NCI-H1436 treated with DMSO at 0.1 percent for 48 hours (cell line): ENCODE measurements at regions not wholly inside any gene's neighbourhood (a gene's known extent, or its start where the extent isn't known, plus 50 kb on each side); places are given as distances from the start of the nearest gene placed in this dataset.

ENCODE experiments used
- DNase-seq: peaks from one replicate; lab custom pipeline; 2025; lab: John Stamatoyannopoulos, UW

DNA sequence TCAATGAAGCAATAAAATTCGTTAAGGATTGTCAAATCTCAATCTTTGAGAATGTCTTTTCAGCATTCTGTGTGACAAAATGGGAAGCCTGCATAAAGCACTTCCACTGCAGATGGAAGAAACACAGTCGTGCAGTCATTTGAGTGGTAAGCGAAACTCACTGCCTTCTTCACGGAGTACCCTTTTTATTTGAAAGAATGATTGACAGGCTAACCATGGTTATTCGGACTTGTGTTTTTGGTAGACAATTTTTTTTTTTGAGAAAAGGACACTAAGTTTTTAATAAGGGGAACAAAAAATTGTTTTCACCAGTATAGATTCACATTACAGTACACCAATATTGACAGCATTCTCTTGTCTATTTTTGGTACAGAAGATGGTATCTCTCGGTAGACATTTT, 86.9 kb upstream of the MSX1 start:
- no peak for DNase-seq

GRCh38 chr4:4771160-4771559, 88.3 kb upstream of the MSX1 start:
- DNase-seq: no peak

DNA sequence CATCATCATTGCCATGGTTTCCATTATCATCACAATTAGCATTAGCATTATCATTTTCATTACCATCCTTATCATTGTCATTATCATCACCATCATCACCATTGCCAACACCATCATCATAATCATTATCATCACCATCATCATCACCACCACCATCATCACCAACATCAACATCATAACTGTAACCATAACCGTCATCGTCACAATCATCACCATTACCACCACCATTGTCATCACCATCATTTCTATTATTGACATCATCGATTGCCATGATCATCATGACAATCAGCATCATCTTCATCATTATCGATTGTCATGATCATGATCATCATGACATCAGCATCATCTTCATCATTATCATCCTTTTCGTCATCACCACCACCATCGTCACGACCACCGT, 88.9 kb upstream of the MSX1 start:
- DNase-seq: no peak

GRCh38 chr4:4766564-4766963, 92.9 kb upstream of the MSX1 start:
- no peak for DNase-seq

DNA sequence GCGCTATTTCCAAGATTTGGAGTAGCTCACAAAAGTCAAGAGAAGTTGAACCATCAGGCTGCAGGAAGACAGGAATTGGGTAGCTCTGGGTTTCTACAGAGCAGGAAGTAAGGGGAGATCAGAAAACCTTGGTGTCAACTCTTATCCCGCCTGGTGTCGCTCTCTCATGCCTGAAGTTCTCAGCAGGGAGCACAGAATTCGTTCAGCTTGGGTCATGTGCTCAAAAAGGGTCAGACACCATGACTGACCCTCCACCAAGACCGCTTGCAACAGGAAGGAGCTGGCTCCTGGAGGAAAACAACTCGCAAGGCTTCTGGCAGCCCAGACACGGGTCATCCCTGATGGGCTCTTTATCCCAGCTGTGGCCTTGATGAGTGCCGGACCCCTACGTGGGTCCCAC, 93.7 kb upstream of the MSX1 start:
- no peak for DNase-seq

- no peak for DNase-seq
These were observed 94.9 kb upstream of the MSX1 start for GRCh38 chr4:4764558-4764905.

- no peak for DNase-seq
These were observed 95.5 kb upstream of the MSX1 start for GRCh38 chr4:4763822-4764557.

GRCh38 chr4:4762909-4763821, 96.3 kb upstream of the MSX1 start:
- no peak for DNase-seq

GRCh38 chr4:4762300-4762699, 97.2 kb upstream of the MSX1 start:
- no peak for DNase-seq

GRCh38 chr4:4761128-4761982, 98.1 kb upstream of the MSX1 start:
- DNase-seq: no peak

DNA sequence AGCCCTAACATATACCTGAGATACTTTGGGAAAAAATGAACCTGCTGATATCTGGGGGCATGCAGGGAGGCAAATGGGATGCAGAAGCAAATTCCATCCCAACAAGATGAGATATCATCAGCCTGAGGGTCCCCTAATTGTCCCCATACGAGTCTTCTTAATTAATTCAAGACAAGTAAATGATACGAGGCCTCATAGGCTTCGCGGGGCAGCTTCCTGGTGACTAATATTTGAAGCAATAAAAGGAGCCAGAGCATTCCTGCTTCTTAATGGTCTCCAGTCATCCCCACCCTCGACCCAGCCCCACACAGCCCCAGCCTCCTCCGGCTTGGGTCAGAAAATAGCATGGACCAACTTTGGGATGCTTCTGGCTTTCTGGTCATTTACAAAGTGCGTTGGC, 99.6 kb upstream of the MSX1 start:
- no peak for DNase-seq

DNA sequence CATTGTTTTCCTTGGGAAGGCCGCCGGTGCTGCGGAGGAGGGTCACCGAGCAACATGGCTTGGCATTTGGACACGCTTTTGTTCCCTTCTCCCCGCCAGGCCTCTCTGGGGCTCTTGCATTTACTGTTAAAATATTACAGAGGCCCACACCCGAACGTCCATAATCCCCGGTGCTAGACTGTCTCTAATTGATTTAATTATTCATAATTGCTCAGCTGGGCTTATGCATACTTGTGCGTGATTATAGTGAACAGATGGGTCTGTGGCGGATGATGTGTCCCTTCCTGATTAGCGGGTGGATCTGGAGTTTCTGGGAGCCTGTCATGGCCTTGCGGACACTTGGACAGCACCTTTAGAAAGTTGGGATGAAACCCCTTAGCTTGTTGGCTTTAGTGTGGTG, 100.2 kb upstream of the MSX1 start:
- no peak for DNase-seq

DNA sequence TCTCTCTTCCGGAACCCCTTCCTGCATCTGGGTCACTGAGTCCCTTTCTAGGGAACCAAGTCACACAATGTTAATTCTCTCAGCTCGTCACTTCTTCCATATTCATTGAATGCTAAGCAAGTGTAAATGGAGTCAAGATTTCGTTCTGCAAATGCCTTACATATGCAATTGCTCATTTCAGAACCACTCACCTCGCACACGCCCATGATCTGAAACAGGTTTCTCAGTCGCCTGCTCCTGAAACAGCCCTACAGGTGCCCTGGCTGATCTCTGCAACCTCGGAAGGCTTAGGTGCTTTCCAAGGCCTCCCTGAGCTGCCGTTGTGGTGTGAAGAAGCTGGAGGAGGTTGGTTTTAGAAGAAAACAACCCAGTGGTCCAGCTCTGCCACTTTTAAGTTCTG, 100.8 kb upstream of the MSX1 start:
- no peak for DNase-seq

DNA sequence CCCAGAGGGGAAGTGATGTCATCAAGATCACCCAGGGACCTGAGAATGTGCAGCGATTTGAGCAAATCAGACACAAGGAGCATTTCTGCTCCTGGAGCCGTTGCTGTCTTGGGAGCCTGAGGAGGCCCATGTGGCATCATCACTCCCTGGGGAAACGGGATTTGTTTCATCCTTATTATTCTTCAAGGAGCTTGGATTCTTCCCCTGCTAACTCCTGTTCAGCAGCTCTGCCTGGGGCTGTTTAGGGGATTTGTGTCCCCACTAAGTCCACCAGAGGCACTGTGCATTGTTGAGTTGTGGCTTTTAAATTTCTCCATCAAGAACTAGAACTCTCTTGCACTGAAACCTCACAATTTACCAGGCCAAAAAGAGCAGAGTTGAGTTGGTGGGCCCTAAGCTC, 104.2 kb upstream of the MSX1 start:
- no peak for DNase-seq

DNA sequence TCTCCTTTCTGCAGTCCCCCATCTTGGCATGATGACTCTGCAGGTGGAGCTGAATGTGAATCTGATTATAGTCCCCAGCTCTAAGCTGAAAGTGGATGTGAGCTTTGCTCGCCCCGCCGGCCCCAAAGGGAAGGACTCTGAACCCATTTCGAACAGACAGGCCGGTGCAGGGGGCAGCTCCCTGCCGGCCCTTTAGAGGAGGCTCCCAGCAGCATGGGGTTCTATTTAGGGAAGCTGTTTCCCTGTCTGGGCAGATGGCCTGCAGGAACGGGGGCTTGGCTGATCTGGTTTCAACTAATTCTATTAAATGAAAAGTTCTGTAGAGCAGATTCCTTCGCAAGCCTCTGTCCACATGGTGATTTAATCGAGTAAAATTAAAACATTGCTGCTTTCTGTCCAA, 104.8 kb upstream of the MSX1 start:
- no peak for DNase-seq

DNA sequence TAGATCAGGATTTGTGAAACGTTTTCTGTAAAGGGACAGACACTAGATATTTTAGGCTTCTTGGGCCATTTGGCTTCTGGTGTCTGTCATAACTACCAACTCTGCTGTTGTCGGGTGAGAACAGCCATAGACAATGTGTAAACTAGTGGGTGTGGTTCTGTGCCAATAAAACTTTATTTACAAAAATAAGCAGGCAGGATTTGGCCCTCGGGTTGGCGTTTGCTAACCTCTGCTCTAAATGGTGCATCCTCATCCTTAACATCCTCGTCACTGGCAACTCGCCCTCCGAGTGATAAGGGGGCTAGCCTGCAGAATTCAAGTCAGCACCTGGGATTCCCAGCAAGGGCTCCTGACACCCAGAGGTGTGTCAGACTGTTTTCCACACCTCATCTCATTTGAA, 105.8 kb upstream of the MSX1 start:
- DNase-seq: no peak

DNA sequence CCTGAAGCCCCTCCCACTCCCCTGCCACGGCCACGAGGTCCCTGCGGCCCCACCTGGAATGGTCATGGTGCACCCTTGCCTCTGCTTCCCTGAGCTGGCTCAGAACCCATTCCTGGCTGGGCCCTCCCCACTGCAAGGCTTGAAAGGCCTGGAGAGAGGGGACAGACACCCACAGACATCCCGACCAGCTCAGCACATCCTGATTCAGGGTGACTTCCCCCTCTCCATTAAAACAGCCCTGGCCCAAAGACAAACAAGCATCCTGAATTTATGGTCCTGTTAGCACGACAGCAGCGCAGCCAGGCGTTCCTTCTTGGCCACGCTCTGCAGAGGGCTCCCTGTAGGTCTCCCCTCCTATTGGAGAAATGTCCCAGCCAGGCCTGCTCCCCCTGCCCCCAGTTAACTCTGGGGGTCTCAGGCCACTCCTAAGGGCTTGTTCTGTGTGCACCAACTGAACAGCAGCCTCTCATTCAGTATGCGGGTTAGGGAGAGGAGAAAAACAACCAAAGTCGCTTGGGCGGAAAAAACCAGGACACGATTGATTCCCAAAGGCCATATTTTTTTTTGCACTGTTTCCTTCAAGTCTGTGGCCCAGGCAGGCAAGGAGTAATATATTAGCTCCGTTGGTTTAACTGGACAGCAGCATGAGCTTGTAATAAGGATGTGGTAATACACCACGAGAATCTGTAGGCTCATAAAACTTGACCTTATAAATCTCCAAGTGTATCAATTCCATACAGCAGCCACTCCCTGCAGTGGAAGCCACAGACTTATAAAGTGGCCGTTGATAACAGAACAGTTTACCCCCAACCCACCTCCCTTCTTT, 106.7 kb upstream of the MSX1 start:
- DNase-seq: no peak

DNA sequence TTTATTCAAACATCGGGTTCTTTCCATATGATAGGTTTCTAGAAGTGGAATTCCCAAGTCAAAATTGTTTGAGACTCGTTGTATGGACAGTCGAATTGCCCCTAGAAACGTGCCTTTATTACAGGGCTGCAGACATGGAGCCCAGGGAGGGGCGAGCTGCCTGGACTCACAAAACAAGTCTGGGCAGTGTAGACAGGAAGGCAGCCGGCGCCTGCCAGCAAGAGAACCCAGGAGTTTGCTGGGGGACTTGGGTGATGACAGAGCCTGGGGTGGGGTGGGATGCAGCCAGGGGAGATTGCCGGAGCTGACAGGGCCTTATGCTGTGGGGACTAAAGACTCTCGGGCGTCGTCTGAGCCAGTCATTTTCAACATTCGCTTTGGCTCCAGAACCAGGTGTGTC, 107.4 kb upstream of the MSX1 start:
- DNase-seq: no peak

DNA sequence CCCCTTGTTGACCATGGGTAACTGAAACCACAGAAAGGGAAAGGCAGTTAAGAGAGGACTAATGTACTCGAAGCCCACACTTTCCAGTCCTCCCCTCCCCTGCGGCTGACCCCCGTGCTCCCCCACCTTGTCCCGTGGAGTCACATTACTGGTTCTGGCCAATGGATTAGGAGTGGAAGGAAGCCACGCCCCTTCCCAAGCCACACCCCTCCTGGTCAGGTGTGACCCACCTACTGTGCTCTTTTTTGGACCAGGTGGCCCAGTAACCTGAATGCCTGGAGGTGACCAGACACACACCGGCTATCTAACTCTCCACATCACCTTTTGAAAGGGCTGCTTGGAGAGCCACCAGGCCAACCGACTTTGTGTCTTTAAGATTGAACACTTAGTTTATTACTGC, 109.3 kb upstream of the MSX1 start:
- DNase-seq: no peak

DNA sequence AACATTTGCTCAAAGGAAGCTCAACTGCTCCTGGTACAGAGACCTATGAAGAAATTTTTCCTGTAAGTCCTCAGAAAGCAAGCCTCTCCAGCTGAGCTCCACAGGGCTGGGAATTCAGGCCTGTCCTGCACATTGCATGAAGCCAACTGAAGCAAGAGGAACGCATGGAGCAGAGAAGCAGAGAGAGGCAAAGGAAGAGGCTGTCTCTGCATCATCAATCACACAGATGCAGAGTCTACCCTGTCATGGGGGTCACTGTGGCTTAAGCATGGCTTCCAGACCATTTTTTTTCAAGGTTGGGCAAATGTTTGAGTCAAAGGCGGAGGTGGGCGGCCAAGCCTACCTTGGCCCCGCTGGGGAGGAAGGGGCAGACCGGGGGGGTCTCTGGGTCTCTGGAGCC, 110.3 kb upstream of the MSX1 start:
- no peak for DNase-seq

DNA sequence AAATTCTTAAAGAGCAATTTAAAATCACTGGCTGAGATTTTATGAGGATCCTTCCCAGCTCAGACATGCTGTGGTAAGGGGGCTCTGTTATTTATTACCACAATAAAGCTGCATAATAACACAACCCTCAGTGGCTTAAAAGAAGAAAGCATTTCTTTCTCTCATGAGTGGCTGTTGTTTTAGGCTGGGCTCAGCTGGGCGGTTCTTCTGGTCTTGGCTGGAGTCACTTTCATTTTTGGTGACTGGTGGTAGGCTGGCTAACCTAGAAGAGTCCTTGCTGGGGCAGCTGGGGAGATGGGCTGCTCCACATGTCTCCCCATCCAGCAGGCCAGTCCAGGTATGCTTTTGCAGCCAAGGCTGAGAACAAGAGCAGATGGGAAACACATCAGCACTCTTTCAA, 113.0 kb upstream of the MSX1 start:
- no peak for DNase-seq

DNA sequence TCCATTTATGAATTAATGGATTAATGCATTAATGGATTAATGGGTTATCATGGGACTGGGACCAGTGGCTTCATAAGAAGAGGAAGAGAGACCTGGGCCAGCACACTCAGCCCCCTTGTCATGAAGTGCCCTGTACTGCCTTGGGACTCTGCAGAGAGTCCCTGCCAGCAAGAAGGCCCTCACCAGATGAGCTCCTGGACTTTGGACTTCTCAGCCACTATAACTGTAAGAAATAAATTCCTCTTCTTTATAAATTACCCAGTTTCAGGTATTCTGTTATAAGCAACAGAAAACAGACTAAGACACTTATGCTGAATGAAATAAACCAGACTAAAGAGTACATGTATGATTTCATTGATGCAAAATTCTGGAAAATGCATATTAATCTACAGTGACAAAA, 119.4 kb upstream of the MSX1 start:
- DNase-seq: no peak
